Right lobe of liver (tissue), 4 donors: ENCODE measurements at regions not wholly inside any gene's neighbourhood (a gene's known extent, or its start where the extent isn't known, plus 50 kb on each side); places are given as distances from the start of the nearest gene placed in this dataset.

Experiments
- CTCF ChIP-seq, 4 donors: fragments of 200-600 bp in 3 of 4; fragments of 450-650 bp in 1 of 4; IDR thresholded peaks; one replicate each; pipeline versions ENCODE4 v1.5.1 to v1.8.0; 2016 to 2022; ENCODE audit warnings: antibody characterized with exemption in 4 of 4, mild to moderate bottlenecking in 2 of 4
- POLR2A ChIP-seq: fragments of 450-650 bp; IDR thresholded peaks from one replicate; pipeline ENCODE4 v1.6.1; 2017; ENCODE audit warnings: antibody characterized with exemption, mild to moderate bottlenecking
- donor health status: DM: no; HTN: no; CAD: no.
- donor health status: DM: no; HTN: no; CAD: no.
- donor health status: DM: no; HTN: yes; CAD: no.

- TF ChIP-seq POLR2A (no peak), CTCF (IDR thresholded peaks at IDR 0.05) (no peak)
Observed at GRCh38 chr5:40359832-40360231, 319.9 kb upstream of the PTGER4 start.
